ENCODE measurements at regions not wholly inside any gene's neighbourhood (a gene's known extent, or its start where the extent isn't known, plus 50 kb on each side); places are given as distances from the start of the nearest gene placed in this dataset.

- no peak overlapping the region for H3K27ac ChIP-seq (ENCODE audit: low read depth, low read length, poor library complexity, severe bottlenecking)
Measured at GRCh38 chr12:107320929-107321631, 227.7 kb upstream of the CRY1 start.

GRCh38 chr12:107322063-107322462 is 228.7 kb upstream of the CRY1 start:
- Histone ChIP-seq H3K4me1 (ENCODE audit: insufficient read depth, low read length, severe bottlenecking) (no peaks in the 10 kb centered on the region), H3K27ac (ENCODE audit: low read depth, low read length, poor library complexity, severe bottlenecking) (no peak overlapping the region), H3K9ac (ENCODE audit: low read length) (no peak overlapping the region), H3K79me2 (ENCODE audit: insufficient read depth, low read length) (no peaks in the 10 kb centered on the region), H3K9me2 (ENCODE audit: low read depth, low read length) (no peaks in the 10 kb centered on the region), H3K27me3 (ENCODE audit: insufficient read depth, low read length) (no peaks in the 10 kb centered on the region), H4K20me1 (ENCODE audit: insufficient read depth, low read length) (no peaks in the 10 kb centered on the region), H3K36me3 (ENCODE audit: insufficient read depth, low read length) (no peaks in the 10 kb centered on the region), H3K4me3 (ENCODE audit: low read depth, low read length, poor library complexity, severe bottlenecking) (no peak overlapping the region), H3K4me2 (ENCODE audit: low read length) (no peak overlapping the region), H2AFZ (ENCODE audit: low read length) (no peak overlapping the region), H3K9me3 (ENCODE audit: low read length) (no peaks in the 10 kb centered on the region), H3F3A (ENCODE audit: insufficient read depth, low read length) (no peaks in the 10 kb centered on the region)
- TF ChIP-seq CTCF (IDR thresholded peaks at IDR 0.05; ENCODE audit: low read length) (no peak), EZH2 (IDR thresholded peaks at IDR 0.05; ENCODE audit: borderline replicate concordance, low read length) (no peak)

More at GRCh38 chr12:107320929-107321631, 227.7 kb upstream of the CRY1 start:
- H3F3A ChIP-seq (ENCODE audit: insufficient read depth, low read length) = no peaks in the 10 kb centered on the region
- no peaks in the 10 kb centered on the region for H3K9me3 ChIP-seq (ENCODE audit: low read length)
- H3K4me3 ChIP-seq (ENCODE audit: low read depth, low read length, poor library complexity, severe bottlenecking) = no peak overlapping the region
- H3K4me2 ChIP-seq (ENCODE audit: low read length) = no peak overlapping the region
- H3K79me2 ChIP-seq (ENCODE audit: insufficient read depth, low read length) = no peaks in the 10 kb centered on the region
- H3K36me3 ChIP-seq (ENCODE audit: insufficient read depth, low read length) = no peaks in the 10 kb centered on the region
- no peaks in the 10 kb centered on the region for H3K27me3 ChIP-seq (ENCODE audit: insufficient read depth, low read length)
- H4K20me1 ChIP-seq (ENCODE audit: insufficient read depth, low read length) = no peaks in the 10 kb centered on the region
- no peak overlapping the region for H2AFZ ChIP-seq (ENCODE audit: low read length)
- H3K4me1 ChIP-seq (ENCODE audit: insufficient read depth, low read length, severe bottlenecking) = no peaks in the 10 kb centered on the region
- TF ChIP-seq EZH2 (IDR thresholded peaks at IDR 0.05; ENCODE audit: borderline replicate concordance, low read length) (no peak), CTCF (IDR thresholded peaks at IDR 0.05; ENCODE audit: low read length) (no peak)
- H3K9me2 ChIP-seq (ENCODE audit: low read depth, low read length) = no peaks in the 10 kb centered on the region
- no peak overlapping the region for H3K9ac ChIP-seq (ENCODE audit: low read length)

DNA sequence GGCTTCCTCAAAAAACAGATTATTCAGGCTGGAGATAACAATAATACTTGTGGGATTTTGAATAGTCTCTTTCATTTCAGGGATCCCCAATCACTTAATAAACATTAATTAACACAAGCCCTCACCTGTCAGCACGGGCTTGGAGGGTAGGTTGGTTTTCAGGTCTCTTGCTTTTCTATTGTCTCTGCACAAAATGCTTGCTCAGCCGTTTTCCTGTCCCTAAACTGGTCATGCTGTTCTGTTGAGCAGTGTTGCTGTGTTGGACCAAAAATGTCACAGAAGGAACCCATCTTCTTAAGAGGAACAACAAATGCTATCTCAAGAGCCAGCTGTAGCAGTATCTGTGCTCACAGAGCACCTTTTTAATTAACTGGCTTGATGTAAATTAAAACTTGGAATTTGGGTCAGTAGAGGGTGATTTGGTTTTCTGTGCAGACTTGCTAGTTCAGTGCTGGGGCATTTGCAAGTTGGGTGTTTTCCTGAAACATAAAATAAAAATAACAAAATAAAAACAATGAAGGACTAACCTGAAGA is 231.8 kb upstream of the CRY1 start:
- Histone ChIP-seq H3K9me2 (ENCODE audit: low read depth, low read length) (no peaks in the 10 kb centered on the region), H3K27me3 (ENCODE audit: insufficient read depth, low read length) (no peaks in the 10 kb centered on the region), H3K4me1 (ENCODE audit: insufficient read depth, low read length, severe bottlenecking) (no peaks in the 10 kb centered on the region), H3K27ac (ENCODE audit: low read depth, low read length, poor library complexity, severe bottlenecking) (no peak overlapping the region), H3K36me3 (ENCODE audit: insufficient read depth, low read length) (no peaks in the 10 kb centered on the region), H2AFZ (ENCODE audit: low read length) (no peak overlapping the region), H3K9me3 (ENCODE audit: low read length) (no peaks in the 10 kb centered on the region), H3K9ac (ENCODE audit: low read length) (no peak overlapping the region), H3K4me3 (ENCODE audit: low read depth, low read length, poor library complexity, severe bottlenecking) (no peak overlapping the region), H3K79me2 (ENCODE audit: insufficient read depth, low read length) (no peaks in the 10 kb centered on the region), H4K20me1 (ENCODE audit: insufficient read depth, low read length) (no peaks in the 10 kb centered on the region), H3F3A (ENCODE audit: insufficient read depth, low read length) (no peaks in the 10 kb centered on the region), H3K4me2 (ENCODE audit: low read length) (no peak overlapping the region)
- TF ChIP-seq EZH2 (IDR thresholded peaks at IDR 0.05; ENCODE audit: borderline replicate concordance, low read length) (no peak), CTCF (IDR thresholded peaks at IDR 0.05; ENCODE audit: low read length) (no peak)

Measured in OCI-LY1 (cell line).